Astrocyte of the cerebellum (primary cell): ENCODE measurements at regions not wholly inside any gene's neighbourhood (a gene's known extent, or its start where the extent isn't known, plus 50 kb on each side); places are given as distances from the start of the nearest gene placed in this dataset.

ENCODE experiments used
- DNase-seq: peaks from one replicate; pipeline ENCODE4 v3.0.0-alpha.2; 2011; ENCODE audit warnings: low read depth
- H3K4me3 ChIP-seq: 2 replicates; pipeline ENCODE4 v1.5.1; 2011; ENCODE audit warnings: mild to moderate bottlenecking, low read depth, low read length, moderate library complexity
- CTCF ChIP-seq: IDR thresholded peaks from 2 replicates; pipeline ENCODE4 v1.5.1; 2012; ENCODE audit warnings: low read length, low read depth, moderate library complexity, mild to moderate bottlenecking; ENCODE audit errors: missing control alignments
- in situ Hi-C: cut with HindIII; loops from 2 replicates; pipeline ENCODE4 v1.10.0; 2017; ENCODE audit warnings: low sequenced_read_pairs

GRCh38 chr2:24439971-24440340, 51.1 kb upstream of the NCOA1 start:
- no peak for DNase-seq
- no peak for TF ChIP-seq CTCF
- in situ Hi-C loops, result no loop called here
- H3K4me3 ChIP-seq, result no peak overlapping the region

- TF ChIP-seq CTCF, result no peak
- H3K4me3 ChIP-seq, result no peak overlapping the region
- in situ Hi-C loops, result no loop called here
- no peak for DNase-seq
These were observed 51.6 kb upstream of the NCOA1 start for GRCh38 chr2:24439280-24439970.

- TF ChIP-seq CTCF, result no peak
- DNase-seq, result no peak
- no peak overlapping the region for H3K4me3 ChIP-seq
- in situ Hi-C loops, result no loop called here
These were observed 52.9 kb upstream of the NCOA1 start for GRCh38 chr2:24438106-24438505.

- DNase-seq, result peak; percentile 68
- H3K4me3 ChIP-seq, result no peak overlapping the region
These were observed 55.4 kb upstream of the NCOA1 start for GRCh38 chr2:24435391-24436316.

GRCh38 chr2:24434541-24434940, 56.5 kb upstream of the NCOA1 start:
- no peak for TF ChIP-seq CTCF
- no peak overlapping the region for H3K4me3 ChIP-seq
- in situ Hi-C loops, result no loop called here
- DNase-seq, result no peak

More at GRCh38 chr2:24435391-24436316, 55.4 kb upstream of the NCOA1 start:
- in situ Hi-C loops, result no loop called here
- TF ChIP-seq CTCF, result no peak

- in situ Hi-C loops, result no loop called here
- DNase-seq, result no peak
These were observed 58.3 kb upstream of the NCOA1 start for GRCh38 chr2:24432735-24433134.

More at GRCh38 chr2:24432735-24433134, 58.3 kb upstream of the NCOA1 start:
- TF ChIP-seq CTCF, result no peak
- H3K4me3 ChIP-seq, result no peak overlapping the region
